ENCODE measurements at regions not wholly inside any gene's neighbourhood (a gene's known extent, or its start where the extent isn't known, plus 50 kb on each side); places are given as distances from the start of the nearest gene placed in this dataset.

- DNase-seq, result no peak
Measured at GRCh38 chr4:186889876-186890643, 166.4 kb upstream of the FAT1 start.

GRCh38 chr4:186891859-186892486 is 168.3 kb upstream of the FAT1 start:
- DNase-seq, result no peak

GRCh38 chr4:186898367-186898766 is 174.7 kb upstream of the FAT1 start:
- DNase-seq, result no peak

GRCh38 chr4:186900232-186900900 is 176.7 kb upstream of the FAT1 start:
- DNase-seq, result no peak

- DNase-seq, result no peak
Measured at GRCh38 chr4:186900984-186901383, 177.3 kb upstream of the FAT1 start.

- no peak for DNase-seq
Measured at GRCh38 chr4:186901850-186902249, 178.2 kb upstream of the FAT1 start.

- DNase-seq, result no peak
Measured at GRCh38 chr4:186902361-186902760, 178.7 kb upstream of the FAT1 start.

- DNase-seq, result no peak
Measured at GRCh38 chr4:186904101-186904500, 180.4 kb upstream of the FAT1 start.

- no peak for DNase-seq
Measured at GRCh38 chr4:186906722-186907121, 183.1 kb upstream of the FAT1 start.

- DNase-seq, result no peak
Measured at GRCh38 chr4:186910385-186910784, 186.7 kb upstream of the FAT1 start.

GRCh38 chr4:186912606-186913005 is 188.9 kb upstream of the FAT1 start:
- no peak for DNase-seq

- DNase-seq, result no peak
Measured at GRCh38 chr4:186915816-186916215, 192.2 kb upstream of the FAT1 start.

GRCh38 chr4:186917136-186917535 is 193.5 kb upstream of the FAT1 start:
- no peak for DNase-seq

GRCh38 chr4:186918466-186918865 is 194.8 kb upstream of the FAT1 start:
- DNase-seq, result no peak

GRCh38 chr4:186919340-186919739 is 195.7 kb upstream of the FAT1 start:
- DNase-seq, result no peak

GRCh38 chr4:186920483-186920882 is 196.8 kb upstream of the FAT1 start:
- DNase-seq, result no peak

- no peak for DNase-seq
Measured at GRCh38 chr4:186920992-186921391, 197.3 kb upstream of the FAT1 start.

GRCh38 chr4:186924723-186925122 is 201.1 kb upstream of the FAT1 start:
- no peak for DNase-seq

- no peak for DNase-seq
Measured at GRCh38 chr4:186927624-186928023, 204.0 kb upstream of the FAT1 start.

- no peak for DNase-seq
Measured at GRCh38 chr4:186930024-186930423, 206.4 kb upstream of the FAT1 start.

GRCh38 chr4:186931519-186931918 is 207.9 kb upstream of the FAT1 start:
- no peak for DNase-seq

GRCh38 chr4:186932196-186932595 is 208.5 kb upstream of the FAT1 start:
- DNase-seq, result no peak

- DNase-seq, result no peak
Measured at GRCh38 chr4:186932631-186933187, 209.1 kb upstream of the FAT1 start.

Measured in muscle of arm (tissue), 1 donor.